ENCODE measurements at regions not wholly inside any gene's neighbourhood (a gene's known extent, or its start where the extent isn't known, plus 50 kb on each side); places are given as distances from the start of the nearest gene placed in this dataset.

GRCh38 chr3:42012935-42013690, 51.2 kb upstream of the ULK4 start:
- DNase-seq = peak; percentile 26

- no peak for DNase-seq
These were observed 50.6 kb upstream of the ULK4 start for GRCh38 chr3:42012383-42012934.

Measured in NCI-H1092 treated with DMSO at 0.1 percent for 48 hours (cell line).